Naive B cell (primary cell): ENCODE measurements at regions not wholly inside any gene's neighbourhood (a gene's known extent, or its start where the extent isn't known, plus 50 kb on each side); places are given as distances from the start of the nearest gene placed in this dataset.

Experiments
- ATAC-seq, 2 donors: fragments of 150-1000 bp; cut with Tn5 transposase; 2 replicates each; pipeline ENCODE4 v1.10.0; 2021; ENCODE audit warnings: low read depth in 2 of 2, mild to moderate bottlenecking in 2 of 2, moderate library complexity in 2 of 2
- DNase-seq: peaks from one replicate; pipeline ENCODE4 v3.0.0; 2022
- H3K27ac Mint-ChIP-seq, 6 donors: one replicate each; pipeline ENCODE4 v1.8.0; 2020 to 2022; ENCODE audit warnings: mild to moderate bottlenecking in 6 of 6, mixed read lengths in 6 of 6, moderate library complexity in 5 of 6, inconsistent platforms in 2 of 6
- H3K27me3 Mint-ChIP-seq, 3 donors: one replicate each; pipeline ENCODE4 v1.8.0; 2021 to 2022; ENCODE audit warnings: mixed read lengths in 3 of 3, mild to moderate bottlenecking in 1 of 3
- H3K36me3 Mint-ChIP-seq, 2 donors: one replicate each; pipeline ENCODE4 v1.8.0; 2020 to 2022; ENCODE audit warnings: mixed read lengths in 2 of 2, inconsistent platforms in 1 of 2, mild to moderate bottlenecking in 1 of 2
- H3K4me1 Mint-ChIP-seq, 3 donors: one replicate each; pipeline ENCODE4 v1.8.0; 2020 to 2022; ENCODE audit warnings: mixed read lengths in 3 of 3, inconsistent platforms in 1 of 3, mild to moderate bottlenecking in 1 of 3, moderate library complexity in 1 of 3
- H3K4me3 Mint-ChIP-seq, 8 donors: one replicate each; pipeline ENCODE4 v1.8.0; 2020 to 2022; ENCODE audit warnings: mild to moderate bottlenecking in 8 of 8, mixed read lengths in 8 of 8, moderate library complexity in 8 of 8, inconsistent platforms in 2 of 8
- H3K9me3 Mint-ChIP-seq, 7 donors: one replicate each; pipeline ENCODE4 v1.8.0; 2020 to 2022; ENCODE audit warnings: mixed read lengths in 7 of 7, mild to moderate bottlenecking in 5 of 7, inconsistent platforms in 2 of 7, moderate library complexity in 1 of 7

GRCh38 chr3:167188592-167188991 lies 191.5 kb downstream of the ZBBX start:
- Mint-ChIP-seq H3K36me3 (no peaks in the 10 kb centered on the region), H3K9me3 (peaks cover under 1 to 13% (median 4%) of the 10 kb centered on the region in 7 donors), H3K4me3 (no peak overlapping the region), H3K27me3 (no peaks in the 10 kb centered on the region), H3K27ac (no peak overlapping the region), H3K4me1 (no peaks in the 10 kb centered on the region)
- DNase-seq: no peak
- ATAC-seq: no peak

- Mint-ChIP-seq H3K36me3 (no peaks in the 10 kb centered on the region), H3K9me3 (peaks cover 0 to 7% (median 2%) of the 10 kb centered on the region in 7 donors), H3K27ac (no peak overlapping the region), H3K4me3 (no peak overlapping the region), H3K4me1 (no peaks in the 10 kb centered on the region), H3K27me3 (no peaks in the 10 kb centered on the region)
- ATAC-seq (no peak), DNase-seq (no peak)
Observed at GRCh38 chr3:167187221-167187620, 192.9 kb downstream of the ZBBX start.

DNA sequence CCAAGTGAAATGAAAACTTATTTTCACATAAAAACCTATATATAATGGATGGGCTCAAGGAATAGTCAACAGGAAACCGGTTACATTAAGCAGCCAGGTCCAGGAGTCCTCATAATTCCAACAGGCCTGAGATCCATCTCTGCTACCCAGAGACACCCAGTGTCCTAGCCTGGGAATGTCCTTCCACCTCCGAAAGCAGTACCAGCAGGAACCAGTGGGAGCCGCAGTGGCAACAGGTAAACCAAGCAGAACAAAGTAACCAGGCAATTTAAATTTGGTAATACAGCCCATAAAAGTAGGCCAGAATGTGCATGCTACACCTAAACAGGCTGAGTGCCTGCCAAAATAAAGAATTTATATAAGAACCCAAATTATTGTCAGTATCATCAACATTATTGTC lies 195.6 kb downstream of the ZBBX start:
- no peaks in the 10 kb centered on the region for H3K4me1 Mint-ChIP-seq
- H3K4me3 Mint-ChIP-seq: no peak overlapping the region
- DNase-seq (no peak), ATAC-seq (no peak)
- H3K36me3 Mint-ChIP-seq: no peaks in the 10 kb centered on the region
- H3K27ac Mint-ChIP-seq: no peak overlapping the region
- H3K9me3 Mint-ChIP-seq: peaks cover 0 to 7% (median 0%) of the 10 kb centered on the region in 7 donors
- no peaks in the 10 kb centered on the region for H3K27me3 Mint-ChIP-seq

GRCh38 chr3:167172377-167172776 lies 207.7 kb downstream of the ZBBX start:
- no peaks in the 10 kb centered on the region for H3K4me1 Mint-ChIP-seq
- H3K36me3 Mint-ChIP-seq: peaks cover 0 to 8% of the 10 kb centered on the region in 2 donors
- H3K27me3 Mint-ChIP-seq: no peaks in the 10 kb centered on the region
- H3K4me3 Mint-ChIP-seq: no peak overlapping the region
- peaks cover 6 to 16% (median 10%) of the 10 kb centered on the region in 7 donors for H3K9me3 Mint-ChIP-seq
- DNase-seq (no peak), ATAC-seq (no peak)
- no peak overlapping the region for H3K27ac Mint-ChIP-seq

DNA sequence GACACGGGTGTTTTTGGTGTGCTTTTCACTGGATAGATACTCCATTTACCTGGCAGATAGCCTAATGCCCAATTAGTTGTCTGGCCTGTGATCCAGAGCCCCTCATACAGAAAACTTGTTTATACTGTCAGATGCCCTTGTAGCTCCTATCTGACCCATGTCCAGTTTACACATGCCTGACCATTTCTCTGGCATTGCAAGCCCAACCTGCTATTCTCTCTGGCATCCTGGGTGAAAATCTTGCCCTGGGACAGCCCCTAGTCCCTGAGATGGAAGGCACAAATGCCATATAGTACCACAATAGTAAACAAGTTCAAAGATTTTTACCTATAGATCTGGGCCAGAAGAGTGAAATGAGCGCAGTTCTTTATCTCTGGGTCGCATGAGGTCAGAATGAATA lies 212.6 kb downstream of the ZBBX start:
- no peak for DNase-seq
- Mint-ChIP-seq H3K36me3 (no peaks in the 10 kb centered on the region), H3K9me3 (no peaks in the 10 kb centered on the region), H3K4me1 (no peaks in the 10 kb centered on the region), H3K27ac (no peak overlapping the region), H3K27me3 (no peaks in the 10 kb centered on the region), H3K4me3 (no peak overlapping the region)
- ATAC-seq: no peak

DNA sequence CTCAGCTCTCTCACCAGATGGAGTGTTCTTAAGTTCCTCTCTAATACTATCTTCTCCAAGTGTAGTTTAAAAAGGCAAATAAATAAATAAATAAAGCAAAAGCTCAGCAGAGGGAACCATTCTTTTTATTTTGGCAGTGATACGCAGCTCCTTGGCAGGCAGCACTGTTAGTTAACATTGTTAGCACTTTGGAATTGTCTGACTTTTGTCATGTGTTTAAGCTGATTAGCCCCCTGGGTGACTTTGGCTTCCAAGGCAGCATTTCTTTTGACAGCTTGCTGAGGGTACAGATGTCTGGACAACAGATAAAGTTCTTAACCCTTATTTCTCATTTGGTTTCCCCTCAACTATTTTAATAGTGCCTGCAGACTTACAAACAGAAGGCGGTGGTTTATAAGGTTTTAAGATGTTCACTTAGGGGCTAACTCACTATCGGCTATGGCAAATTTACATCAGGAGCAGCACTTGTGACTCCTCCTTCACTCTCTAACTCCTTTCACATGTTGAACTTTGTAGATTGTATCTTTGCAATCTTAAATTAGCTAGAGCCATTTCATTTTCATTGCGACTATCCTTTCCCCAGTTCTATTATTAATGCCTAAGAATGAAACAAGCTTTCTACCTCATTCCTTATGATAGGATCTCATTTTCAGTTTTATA lies 213.4 kb downstream of the ZBBX start:
- H3K9me3 Mint-ChIP-seq: no peaks in the 10 kb centered on the region
- no peaks in the 10 kb centered on the region for H3K4me1 Mint-ChIP-seq
- H3K4me3 Mint-ChIP-seq: no peak overlapping the region

DNA sequence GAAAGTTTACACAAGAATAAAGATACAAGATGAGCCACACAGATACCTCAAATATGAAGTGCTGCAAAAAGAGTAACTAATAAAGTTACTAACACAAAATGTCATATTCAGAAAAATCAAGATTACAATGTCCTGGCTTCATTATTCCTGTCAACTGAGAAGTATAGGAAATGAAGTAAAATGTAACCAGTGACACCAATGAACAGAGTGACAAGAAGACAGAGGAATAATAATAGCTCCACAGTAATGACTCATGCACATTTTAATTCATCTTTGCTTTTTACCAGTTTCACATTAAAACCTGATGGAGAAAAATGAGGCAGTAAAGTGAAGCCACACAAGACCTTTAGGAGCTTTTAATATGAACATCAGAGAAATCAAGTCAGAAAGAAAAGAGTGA lies 214.1 kb downstream of the ZBBX start:
- no peak for ATAC-seq
- H3K9me3 Mint-ChIP-seq: no peaks in the 10 kb centered on the region
- H3K27me3 Mint-ChIP-seq: no peaks in the 10 kb centered on the region
- H3K27ac Mint-ChIP-seq: no peak overlapping the region
- no peaks in the 10 kb centered on the region for H3K36me3 Mint-ChIP-seq
- no peak for DNase-seq
- H3K4me3 Mint-ChIP-seq: no peak overlapping the region
- no peaks in the 10 kb centered on the region for H3K4me1 Mint-ChIP-seq

More for the DNA sequence above, 213.4 kb downstream of the ZBBX start:
- ATAC-seq (no peak), DNase-seq (no peak)
- Mint-ChIP-seq H3K27ac (no peak overlapping the region), H3K27me3 (no peaks in the 10 kb centered on the region), H3K36me3 (no peaks in the 10 kb centered on the region)

DNA sequence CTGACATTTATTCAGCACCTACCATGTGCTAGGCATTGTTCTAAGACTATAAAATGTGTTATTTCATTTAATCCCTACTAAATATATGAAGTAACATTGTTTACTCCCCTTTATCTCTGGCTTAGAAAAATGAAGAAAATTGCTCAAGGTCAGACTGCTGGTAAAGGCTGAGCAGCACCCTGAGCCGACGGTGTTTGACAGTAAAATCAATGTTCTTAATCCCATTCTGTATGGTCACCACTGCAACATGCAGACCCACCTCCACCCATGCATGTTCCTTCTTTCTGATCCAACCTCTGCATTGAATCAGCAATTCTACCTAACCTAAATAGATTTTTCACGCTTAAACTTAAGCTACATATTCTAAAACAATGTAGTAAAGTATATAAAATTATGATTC lies 216.5 kb downstream of the ZBBX start:
- Mint-ChIP-seq H3K27ac (no peak overlapping the region), H3K4me1 (no peaks in the 10 kb centered on the region), H3K9me3 (no peaks in the 10 kb centered on the region), H3K36me3 (no peaks in the 10 kb centered on the region), H3K27me3 (no peaks in the 10 kb centered on the region), H3K4me3 (no peak overlapping the region)
- no peak for ATAC-seq
- no peak for DNase-seq

- no peak overlapping the region for H3K27ac Mint-ChIP-seq
- H3K36me3 Mint-ChIP-seq: no peaks in the 10 kb centered on the region
- H3K4me1 Mint-ChIP-seq: no peaks in the 10 kb centered on the region
- H3K27me3 Mint-ChIP-seq: no peaks in the 10 kb centered on the region
- DNase-seq: no peak
- ATAC-seq: no peak
- H3K4me3 Mint-ChIP-seq: no peak overlapping the region
- H3K9me3 Mint-ChIP-seq: peaks cover 0 to 8% (median 0%) of the 10 kb centered on the region in 7 donors
Observed at GRCh38 chr3:167162083-167162482, 218.0 kb downstream of the ZBBX start.

GRCh38 chr3:167160781-167161180 lies 219.3 kb downstream of the ZBBX start:
- Mint-ChIP-seq H3K4me3 (no peak overlapping the region), H3K27ac (no peak overlapping the region), H3K27me3 (no peaks in the 10 kb centered on the region), H3K9me3 (peaks cover 0 to 17% (median 4%) of the 10 kb centered on the region in 7 donors), H3K36me3 (no peaks in the 10 kb centered on the region), H3K4me1 (no peaks in the 10 kb centered on the region)
- DNase-seq (no peak), ATAC-seq (no peak)

- no peak for ATAC-seq
- H3K9me3 Mint-ChIP-seq: peaks cover 0 to 18% (median 8%) of the 10 kb centered on the region in 7 donors
- DNase-seq: no peak
- no peak overlapping the region for H3K27ac Mint-ChIP-seq
- H3K36me3 Mint-ChIP-seq: no peaks in the 10 kb centered on the region
- H3K4me1 Mint-ChIP-seq: no peaks in the 10 kb centered on the region
- no peaks in the 10 kb centered on the region for H3K27me3 Mint-ChIP-seq
- H3K4me3 Mint-ChIP-seq: no peak overlapping the region
Observed at GRCh38 chr3:167151636-167152035, 228.5 kb downstream of the ZBBX start.

DNA sequence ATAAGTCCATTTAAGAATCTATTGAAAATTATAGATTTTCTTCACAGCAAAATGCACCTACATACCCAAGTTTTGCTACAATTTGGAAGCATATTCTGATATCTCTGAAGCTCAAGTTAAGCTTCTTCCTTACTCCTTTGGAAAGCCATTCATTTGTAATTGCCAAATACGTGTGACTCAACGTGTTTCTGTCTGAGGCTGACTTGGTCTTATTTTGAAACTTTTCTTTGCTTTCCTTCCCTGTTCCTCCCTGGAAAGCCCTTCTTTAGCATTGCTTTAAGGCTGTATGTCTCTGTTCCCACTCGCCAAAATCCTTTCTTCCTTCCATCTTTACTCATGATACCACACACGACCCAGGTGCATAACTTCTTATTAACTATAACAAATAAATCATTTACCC lies 232.0 kb downstream of the ZBBX start:
- ATAC-seq: no peak
- H3K9me3 Mint-ChIP-seq: peaks cover 0 to 3% (median 0%) of the 10 kb centered on the region in 7 donors
- H3K4me1 Mint-ChIP-seq: no peaks in the 10 kb centered on the region
- H3K27ac Mint-ChIP-seq: no peak overlapping the region
- H3K4me3 Mint-ChIP-seq: no peak overlapping the region
- no peak for DNase-seq
- no peaks in the 10 kb centered on the region for H3K27me3 Mint-ChIP-seq
- H3K36me3 Mint-ChIP-seq: no peaks in the 10 kb centered on the region

DNA sequence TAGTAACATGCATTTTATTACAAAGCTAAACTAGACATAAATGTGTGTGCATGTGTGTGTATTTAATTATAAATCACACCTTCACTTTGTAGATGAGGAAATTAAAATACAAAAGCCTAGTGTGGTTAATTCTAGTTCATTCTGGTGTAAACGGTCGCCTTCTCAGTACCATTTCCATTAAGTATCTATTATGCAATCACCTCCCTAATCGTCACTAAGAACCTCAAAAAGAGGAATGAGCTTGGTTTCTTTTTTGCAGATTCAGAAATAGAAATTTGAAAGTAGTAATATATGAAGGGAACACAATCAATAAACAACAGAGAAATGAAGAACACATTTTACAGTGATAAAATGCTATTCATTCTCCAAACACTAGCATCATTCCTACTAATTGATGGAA lies 233.2 kb downstream of the ZBBX start:
- H3K4me3 Mint-ChIP-seq: no peak overlapping the region
- peaks cover 0 to 3% (median 0%) of the 10 kb centered on the region in 7 donors for H3K9me3 Mint-ChIP-seq
- no peaks in the 10 kb centered on the region for H3K36me3 Mint-ChIP-seq
- no peak overlapping the region for H3K27ac Mint-ChIP-seq
- H3K27me3 Mint-ChIP-seq: no peaks in the 10 kb centered on the region
- DNase-seq (no peak), ATAC-seq (no peak)
- no peaks in the 10 kb centered on the region for H3K4me1 Mint-ChIP-seq

DNA sequence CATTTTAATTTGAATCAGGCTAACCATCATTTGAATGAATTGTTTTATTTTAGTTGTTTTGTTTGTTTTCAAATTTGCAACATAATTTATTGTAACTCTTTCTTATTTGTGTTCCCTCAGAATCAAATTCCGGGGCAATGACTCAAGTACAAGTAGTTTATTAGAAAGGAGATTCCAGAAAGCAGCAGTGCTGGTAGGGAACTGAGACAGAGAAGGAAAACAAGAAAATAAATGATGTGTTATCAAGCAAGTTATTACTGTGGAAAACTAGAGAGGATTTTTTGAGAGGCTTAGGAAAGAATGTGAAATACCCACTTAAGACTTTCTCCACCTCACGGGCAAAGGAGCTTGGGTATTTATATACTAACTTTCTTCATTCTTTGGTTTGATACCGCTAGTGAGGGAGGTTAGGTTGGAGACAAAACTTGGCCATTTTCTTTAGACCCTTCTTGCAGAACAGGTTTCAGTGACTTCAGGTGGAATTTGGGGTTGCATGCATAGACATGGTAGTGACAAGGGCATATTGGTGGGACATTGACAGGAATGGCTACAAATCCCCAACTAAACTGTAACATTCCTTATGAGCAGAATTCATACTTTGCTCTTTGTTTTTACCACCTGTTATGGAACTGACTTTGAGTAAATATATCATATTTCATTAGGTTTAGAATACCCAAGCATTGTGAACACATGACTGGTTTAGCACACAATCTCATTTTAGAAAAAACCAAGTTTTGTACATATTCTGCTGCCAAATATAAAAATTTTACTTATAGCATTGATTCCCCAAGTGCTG lies 254.3 kb downstream of the ZBBX start:
- ATAC-seq (no peak), DNase-seq (no peak)
- Mint-ChIP-seq H3K36me3 (peaks cover 0 to 7% of the 10 kb centered on the region in 2 donors), H3K9me3 (peaks cover 4 to 18% (median 8%) of the 10 kb centered on the region in 7 donors), H3K27me3 (no peaks in the 10 kb centered on the region), H3K4me1 (no peaks in the 10 kb centered on the region), H3K4me3 (no peak overlapping the region), H3K27ac (no peak overlapping the region)
